Upper lobe of left lung (tissue), 6 donors: ENCODE measurements at regions not wholly inside any gene's neighbourhood (a gene's known extent, or its start where the extent isn't known, plus 50 kb on each side); places are given as distances from the start of the nearest gene placed in this dataset.

ENCODE experiments used
- ATAC-seq, 2 donors: fragments of 200-7000 bp; cut with Tn5 transposase; one replicate each; pipeline ENCODE4 v1.9.1; 2022; ENCODE audit warnings: mild to moderate bottlenecking in 2 of 2, moderate library complexity in 2 of 2; ENCODE audit not compliant: low FRiP score in 2 of 2
- DNase-seq, 2 donors: peaks; one replicate each; pipeline ENCODE4 v3.0.0-alpha.2; 2019 to 2020
- H3K27ac ChIP-seq, 4 donors: fragments of 200-600 bp; sonication (generic); one replicate each; pipeline ENCODE4 v1.5.1; 2016 to 2019
- H3K27me3 ChIP-seq, 4 donors: fragments of 200-600 bp; sonication (generic); one replicate each; pipeline ENCODE4 v1.5.1; 2017 to 2019
- H3K36me3 ChIP-seq, 4 donors: fragments of 200-600 bp; sonication (generic); one replicate each; pipeline ENCODE4 v1.5.1; 2016 to 2019
- H3K4me1 ChIP-seq, 4 donors: fragments of 200-600 bp; sonication (generic); one replicate each; pipeline ENCODE4 v1.5.1; 2018 to 2019
- H3K4me3 ChIP-seq, 4 donors: fragments of 200-600 bp; sonication (generic); one replicate each; pipeline ENCODE4 v1.5.1; 2017 to 2019; ENCODE audit warnings: mild to moderate bottlenecking in 2 of 4, moderate library complexity in 1 of 4
- H3K9me3 ChIP-seq, 4 donors: fragments of 200-600 bp; sonication (generic); one replicate each; pipeline ENCODE4 v1.5.1; 2018 to 2019
- CTCF ChIP-seq, 6 experiments: fragments of 450-650 bp in 4 of 6; fragments of 200-600 bp in 2 of 6; sonication (generic) in 2 of 6; IDR thresholded peaks; one replicate each; pipeline ENCODE4 v1.5.1; 2016 to 2019; ENCODE audit warnings: antibody characterized with exemption in 6 of 6
- EP300 ChIP-seq, 4 donors: sonication (generic); formaldehyde crosslinking; IDR thresholded peaks; one replicate each; pipeline ENCODE4 v1.5.1; 2017; ENCODE audit warnings: antibody characterized with exemption in 4 of 4, control low read depth in 2 of 4
- POLR2A ChIP-seq, 4 donors: fragments of 450-650 bp; IDR thresholded peaks; one replicate each; pipeline ENCODE4 v1.5.1; 2016 to 2017; ENCODE audit warnings: antibody characterized with exemption in 4 of 4, mild to moderate bottlenecking in 2 of 4
- POLR2AphosphoS5 ChIP-seq, 2 donors: sonication (generic); formaldehyde crosslinking; IDR thresholded peaks; one replicate each; pipeline ENCODE4 v1.5.1; 2017; ENCODE audit warnings: antibody characterized with exemption in 2 of 2
- WGBS, 2 donors: methylation state at CpG; one replicate each; pipeline ENCODE4 v1.1.5; 2017 to 2018; 5-methylcytosine and 5-hydroxymethylcytosine counted together
- donor health status: DM: no; HTN: no; CAD: no; lungs with moderate emphysema.
- donor health status: DM: no; HTN: yes; CAD: no; lungs with severe emphysema.

DNA sequence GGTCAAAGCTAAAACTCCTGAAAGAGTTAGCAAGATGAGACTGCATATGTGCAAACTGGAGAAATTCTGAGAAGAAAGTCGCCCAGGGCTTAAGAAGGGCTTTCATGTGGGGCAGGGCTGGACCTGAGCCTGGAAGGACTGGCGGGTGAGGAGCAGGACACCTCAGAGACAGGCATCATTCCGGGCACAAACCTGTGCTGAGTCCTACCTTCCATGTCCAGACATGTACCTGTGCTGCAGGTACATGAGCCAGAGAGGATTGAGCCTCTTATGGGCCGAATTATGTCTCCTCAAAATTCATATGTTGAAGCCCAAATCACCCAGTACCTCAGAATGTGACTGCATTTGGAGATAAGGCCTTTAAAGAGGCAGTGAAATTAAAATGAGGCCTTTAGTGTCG is 171.0 kb downstream of the QRSL1 start:
- 81 to 86% methylated on average over 5 of the region's 5 CpGs for WGBS, 2 donors
- Histone ChIP-seq H3K9me3 (no peaks in the 10 kb centered on the region), H3K4me3 (no peak overlapping the region), H3K27me3 (no peaks in the 10 kb centered on the region), H3K36me3 (no peaks in the 10 kb centered on the region), H3K4me1 (no peaks in the 10 kb centered on the region), H3K27ac (no peak overlapping the region)
- DNase-seq (no peak), ATAC-seq (no peak)
- no peak for TF ChIP-seq POLR2A (IDR thresholded peaks at IDR 0.05)
- TF ChIP-seq EP300 (IDR thresholded peaks at IDR 0.05): no peak
- TF ChIP-seq CTCF (IDR thresholded peaks at IDR 0.05): no peak
- no peak for TF ChIP-seq POLR2AphosphoS5 (IDR thresholded peaks at IDR 0.05)

DNA sequence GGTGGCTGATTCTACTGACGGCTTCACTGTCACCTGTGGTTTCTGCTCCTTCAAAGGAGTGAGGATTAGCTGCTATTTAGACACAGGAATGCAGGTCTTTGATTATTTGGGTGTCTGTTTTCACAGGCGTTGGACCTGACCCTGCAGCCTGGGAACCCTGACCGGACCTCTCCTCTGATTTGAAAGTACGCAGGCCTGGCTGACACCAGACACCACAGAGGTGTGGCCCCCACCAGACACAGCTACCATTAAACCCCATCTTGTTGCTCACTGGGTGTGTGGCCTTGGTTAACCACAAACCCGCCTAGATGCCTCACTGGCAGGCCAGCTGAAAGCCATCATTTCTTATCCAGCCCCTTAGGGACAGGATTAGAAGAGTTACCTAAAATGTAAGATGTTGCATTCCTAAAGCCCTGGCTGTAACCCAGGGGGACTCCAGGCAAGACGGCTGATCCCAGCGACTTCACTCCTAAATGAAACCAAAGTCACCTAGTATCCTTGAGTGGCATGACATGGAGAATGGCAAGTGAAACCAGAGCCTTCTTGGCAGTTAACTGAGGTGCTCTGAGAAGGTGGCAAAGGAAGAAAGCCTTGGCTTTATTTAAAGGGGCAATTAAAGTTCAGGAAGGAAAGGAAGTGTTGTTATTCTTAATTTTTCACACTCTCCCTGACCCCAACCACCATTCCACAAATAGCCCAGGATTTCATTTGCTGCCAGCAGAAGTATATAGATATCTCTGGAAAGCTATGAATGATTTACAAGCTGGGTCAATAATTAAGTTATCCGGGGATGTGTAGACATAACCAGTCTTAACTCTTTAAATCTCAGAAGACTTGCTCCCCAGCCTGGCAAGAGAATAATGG is 169.9 kb downstream of the QRSL1 start:
- H3K9me3 ChIP-seq: no peaks in the 10 kb centered on the region
- TF ChIP-seq CTCF (IDR thresholded peaks at IDR 0.05) (no peak), POLR2AphosphoS5 (IDR thresholded peaks at IDR 0.05) (no peak), POLR2A (IDR thresholded peaks at IDR 0.05) (no peak), EP300 (IDR thresholded peaks at IDR 0.05) (no peak)
- no peaks in the 10 kb centered on the region for H3K36me3 ChIP-seq
- no peaks in the 10 kb centered on the region for H3K27me3 ChIP-seq
- no peak overlapping the region for H3K4me3 ChIP-seq
- no peaks in the 10 kb centered on the region for H3K4me1 ChIP-seq
- no peak overlapping the region for H3K27ac ChIP-seq
- no peak for DNase-seq
- peak in 1 of 2 donors; percentile 64 for ATAC-seq
- WGBS, 2 donors: 45 to 60% methylated on average over 7 to 8 of the region's 8 CpGs

DNA sequence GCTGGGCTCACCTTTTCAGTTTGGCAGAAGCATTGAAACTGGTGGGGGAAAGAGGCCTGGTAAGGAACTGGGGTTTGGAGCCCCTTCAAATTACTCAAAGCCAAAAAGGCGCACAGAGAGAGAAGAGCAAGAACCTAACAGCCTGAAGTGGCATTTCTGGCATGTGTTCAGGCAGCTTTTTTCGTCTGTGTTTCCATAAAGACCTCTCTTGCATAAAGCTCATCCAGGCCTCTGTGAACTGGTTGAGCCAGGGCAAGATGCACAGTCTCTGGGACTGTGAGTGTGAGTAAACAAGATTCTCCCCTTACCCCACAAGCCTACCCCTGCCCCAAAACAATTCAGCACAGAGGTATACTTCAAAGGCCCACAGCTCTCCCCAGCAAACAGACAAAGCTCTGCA is 167.8 kb downstream of the QRSL1 start:
- TF ChIP-seq CTCF (IDR thresholded peaks at IDR 0.05): no peak
- no peak for TF ChIP-seq POLR2AphosphoS5 (IDR thresholded peaks at IDR 0.05)
- no peak for TF ChIP-seq POLR2A (IDR thresholded peaks at IDR 0.05)
- no peak for TF ChIP-seq EP300 (IDR thresholded peaks at IDR 0.05)
- no peak for DNase-seq
- no peaks in the 10 kb centered on the region for H3K36me3 ChIP-seq
- no peak overlapping the region for H3K27ac ChIP-seq
- H3K9me3 ChIP-seq: no peaks in the 10 kb centered on the region
- H3K4me1 ChIP-seq: no peaks in the 10 kb centered on the region
- H3K4me3 ChIP-seq: no peak overlapping the region
- H3K27me3 ChIP-seq: no peaks in the 10 kb centered on the region
- WGBS, 2 donors: 63% methylated on average over 2 of the region's 2 CpGs
- no peak for ATAC-seq

GRCh38 chr6:106796781-106797180 is 167.4 kb downstream of the QRSL1 start:
- no peak overlapping the region for H3K4me3 ChIP-seq
- TF ChIP-seq EP300 (IDR thresholded peaks at IDR 0.05) (no peak), CTCF (IDR thresholded peaks at IDR 0.05) (no peak), POLR2AphosphoS5 (IDR thresholded peaks at IDR 0.05) (no peak), POLR2A (IDR thresholded peaks at IDR 0.05) (no peak)
- H3K36me3 ChIP-seq: no peaks in the 10 kb centered on the region
- H3K4me1 ChIP-seq: no peaks in the 10 kb centered on the region
- no peaks in the 10 kb centered on the region for H3K9me3 ChIP-seq
- no peak overlapping the region for H3K27ac ChIP-seq
- no peaks in the 10 kb centered on the region for H3K27me3 ChIP-seq
- DNase-seq: no peak
- no peak for ATAC-seq
- WGBS, 2 donors: 73 to 88% methylated on average over 1 of the region's 1 CpG

DNA sequence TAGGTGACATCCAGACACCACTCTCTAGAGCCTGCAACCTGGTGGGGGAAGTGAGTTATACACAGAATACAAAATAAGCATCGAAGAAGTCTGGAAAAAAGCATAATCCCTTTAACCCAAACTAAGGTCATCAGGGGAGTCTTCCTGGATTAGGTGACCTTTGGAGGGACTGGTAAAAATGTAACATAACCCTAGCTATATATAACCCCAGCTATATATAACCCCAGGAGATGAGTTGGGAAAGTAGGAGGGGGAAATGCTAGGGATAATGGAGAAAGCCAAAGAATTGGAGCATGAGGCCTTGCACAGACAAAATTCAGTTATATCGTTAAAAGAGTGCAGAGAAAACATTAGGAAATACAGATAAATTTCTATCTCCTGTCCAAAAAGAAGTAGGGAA is 164.8 kb downstream of the QRSL1 start:
- Histone ChIP-seq H3K36me3 (no peaks in the 10 kb centered on the region), H3K27me3 (no peaks in the 10 kb centered on the region), H3K27ac (no peak overlapping the region), H3K4me3 (no peak overlapping the region), H3K9me3 (no peaks in the 10 kb centered on the region), H3K4me1 (no peaks in the 10 kb centered on the region)
- TF ChIP-seq POLR2A (IDR thresholded peaks at IDR 0.05) (no peak), POLR2AphosphoS5 (IDR thresholded peaks at IDR 0.05) (no peak), CTCF (IDR thresholded peaks at IDR 0.05) (no peak), EP300 (IDR thresholded peaks at IDR 0.05) (no peak)
- 86 to 91% methylated on average over 2 of the region's 2 CpGs for WGBS, 2 donors
- DNase-seq (no peak), ATAC-seq (no peak)
